Upper lobe of left lung (tissue), 4 donors: ENCODE measurements at regions not wholly inside any gene's neighbourhood (a gene's known extent, or its start where the extent isn't known, plus 50 kb on each side); places are given as distances from the start of the nearest gene placed in this dataset.

ENCODE experiments used
- CTCF ChIP-seq, 6 experiments: fragments of 450-650 bp in 4 of 6; fragments of 200-600 bp in 2 of 6; sonication (generic) in 2 of 6; IDR thresholded peaks; one replicate each; pipeline ENCODE4 v1.5.1; 2016 to 2019; ENCODE audit warnings: antibody characterized with exemption in 6 of 6
- POLR2A ChIP-seq, 4 donors: fragments of 450-650 bp; IDR thresholded peaks; one replicate each; pipeline ENCODE4 v1.5.1; 2016 to 2017; ENCODE audit warnings: antibody characterized with exemption in 4 of 4, mild to moderate bottlenecking in 2 of 4
- POLR2AphosphoS5 ChIP-seq, 2 donors: sonication (generic); formaldehyde crosslinking; IDR thresholded peaks; one replicate each; pipeline ENCODE4 v1.5.1; 2017; ENCODE audit warnings: antibody characterized with exemption in 2 of 2

GRCh38 chr10:106401967-106402366 is 762.5 kb downstream of the SORCS1 start:
- TF ChIP-seq POLR2AphosphoS5 (IDR thresholded peaks at IDR 0.05): no peak
- TF ChIP-seq POLR2A (IDR thresholded peaks at IDR 0.05): no peak
- TF ChIP-seq CTCF (IDR thresholded peaks at IDR 0.05): no peak
